ENCODE measurements at regions not wholly inside any gene's neighbourhood (a gene's known extent, or its start where the extent isn't known, plus 50 kb on each side); places are given as distances from the start of the nearest gene placed in this dataset.

GRCh38 chr10:42980553-42981357 lies 96.1 kb upstream of the RET start:
- BruUV-seq (replicated peaks): no TSS peak
- Histone ChIP-seq H3K4me1 (ENCODE audit: control insufficient read depth, insufficient read depth, low read length) (no peaks in the 10 kb centered on the region), H3K27me3 (replicated peaks in 1 of 2; ENCODE audit: control insufficient read depth in 2 of 2, insufficient read depth in 2 of 2, low read length in 1 of 2) (no peaks in the 10 kb centered on the region; a peak in 1 of 4 replicates), H3K36me3 (ENCODE audit: control insufficient read depth in 2 of 2, insufficient read depth in 2 of 2, low read length in 1 of 2) (no peaks in the 10 kb centered on the region), H3K4me3 (no peak overlapping the region), H3K9ac (ENCODE audit: control insufficient read depth, insufficient read depth, low read length) (no peak overlapping the region), H3K9me3 (replicated peaks; ENCODE audit: control insufficient read depth, insufficient read depth, low read length) (no peaks in the 10 kb centered on the region), H4K20me1 (ENCODE audit: control insufficient read depth, insufficient read depth) (no peaks in the 10 kb centered on the region), H3K4me2 (ENCODE audit: control insufficient read depth, insufficient read depth) (no peak overlapping the region), H3K27ac (ENCODE audit: control insufficient read depth, insufficient read depth) (no peak overlapping the region), H2AFZ (ENCODE audit: control insufficient read depth, low read depth, low read length) (no peak overlapping the region), H3K79me2 (ENCODE audit: control insufficient read depth, insufficient read depth, low read length) (no peaks in the 10 kb centered on the region)
- ChIA-PET RAD21 (ENCODE audit: unreplicated experiment) (no interaction called here), CTCF (no interaction called here), POLR2A (no interaction called here), SMC1A (ENCODE audit: uncharacterized antibody, unreplicated experiment) (no interaction called here)
- WGBS (ENCODE audit: insufficient coverage, insufficient replicate concordance, low lambda C conversion rate, missing lambda C conversion rate): 32% methylated on average over 15 of the region's 15 CpGs
- ATAC-seq: no peak
- in situ Hi-C loops (cut with MboI) (no loop called here), intact Hi-C loops (cut with micrococcal nuclease; ENCODE audit: unreplicated experiment) (no loop called here)
- DNase-seq (ENCODE audit: low read depth, low spot score): no peak
- no peak for TF ChIP-seq YY1 (IDR thresholded peaks at IDR 0.05; ENCODE audit: low read depth, low read length)
- FAIRE-seq: no peak

GRCh38 chr10:42981358-42982236 lies 95.3 kb upstream of the RET start:
- no TSS peak for BruUV-seq (replicated peaks)
- intact Hi-C loops (cut with micrococcal nuclease; ENCODE audit: unreplicated experiment): no loop called here
- ATAC-seq (no peak), FAIRE-seq (no peak), DNase-seq (ENCODE audit: low read depth, low spot score) (no peak)
- no peak overlapping the region for H3K9ac ChIP-seq (ENCODE audit: control insufficient read depth, insufficient read depth, low read length)
- no peaks in the 10 kb centered on the region for H3K36me3 ChIP-seq (ENCODE audit: control insufficient read depth in 2 of 2, insufficient read depth in 2 of 2, low read length in 1 of 2)
- no peaks in the 10 kb centered on the region for H4K20me1 ChIP-seq (ENCODE audit: control insufficient read depth, insufficient read depth)
- H2AFZ ChIP-seq (ENCODE audit: control insufficient read depth, low read depth, low read length): no peak overlapping the region
- no peaks in the 10 kb centered on the region; a peak in 1 of 4 replicates for H3K27me3 ChIP-seq (replicated peaks in 1 of 2; ENCODE audit: control insufficient read depth in 2 of 2, insufficient read depth in 2 of 2, low read length in 1 of 2)
- POLR2A ChIA-PET: no interaction called here
- H3K79me2 ChIP-seq (ENCODE audit: control insufficient read depth, insufficient read depth, low read length): no peaks in the 10 kb centered on the region
- CTCF ChIA-PET: no interaction called here
- H3K4me1 ChIP-seq (ENCODE audit: control insufficient read depth, insufficient read depth, low read length): no peaks in the 10 kb centered on the region
- H3K4me3 ChIP-seq: no peak overlapping the region
- no peak overlapping the region for H3K27ac ChIP-seq (ENCODE audit: control insufficient read depth, insufficient read depth)
- WGBS (ENCODE audit: insufficient coverage, insufficient replicate concordance, low lambda C conversion rate, missing lambda C conversion rate): 25% methylated on average over 26 of the region's 26 CpGs
- H3K9me3 ChIP-seq (replicated peaks; ENCODE audit: control insufficient read depth, insufficient read depth, low read length): no peaks in the 10 kb centered on the region
- TF ChIP-seq FOS (IDR thresholded peaks at IDR 0.05; ENCODE audit: borderline replicate concordance, extremely low read depth, insufficient read length) (no peak), EP300 (IDR thresholded peaks at IDR 0.05; ENCODE audit: borderline replicate concordance in 1 of 2, control insufficient read depth in 1 of 2, low read depth in 2 of 2, low read length in 2 of 2) (no peak), ETV6 (conservative IDR thresholded peaks at IDR 0.05 in 1 of 2, IDR thresholded peaks at IDR 0.05 in 1 of 2; ENCODE audit: borderline replicate concordance in 1 of 2, low read depth in 1 of 2) (no peak), WRNIP1 (IDR thresholded peaks at IDR 0.05; ENCODE audit: borderline replicate concordance, low read depth, low read length) (no peak), BCL11A (IDR thresholded peaks at IDR 0.05; ENCODE audit: low read depth, low read length) (no peak), POLR2AphosphoS5 (IDR thresholded peaks at IDR 0.05; ENCODE audit: low read length) (no peak), POLR2A (IDR thresholded peaks at IDR 0.05; ENCODE audit: low read depth, low read length) (no peak), ATF7 (IDR thresholded peaks at IDR 0.05; ENCODE audit: low read depth) (no peak), TBL1XR1 (IDR thresholded peaks at IDR 0.05; ENCODE audit: low read depth, low read length) (no peak), ZZZ3 (IDR thresholded peaks at IDR 0.05; ENCODE audit: control insufficient read depth, insufficient read length, low read depth) (no peak)
- SMC1A ChIA-PET (ENCODE audit: uncharacterized antibody, unreplicated experiment): no interaction called here
- RAD21 ChIA-PET (ENCODE audit: unreplicated experiment): no interaction called here
- no peak overlapping the region for H3K4me2 ChIP-seq (ENCODE audit: control insufficient read depth, insufficient read depth)
- in situ Hi-C loops (cut with MboI): no loop called here

All from GM12878 (cell line).